ENCODE measurements at regions not wholly inside any gene's neighbourhood (a gene's known extent, or its start where the extent isn't known, plus 50 kb on each side); places are given as distances from the start of the nearest gene placed in this dataset.

DNA sequence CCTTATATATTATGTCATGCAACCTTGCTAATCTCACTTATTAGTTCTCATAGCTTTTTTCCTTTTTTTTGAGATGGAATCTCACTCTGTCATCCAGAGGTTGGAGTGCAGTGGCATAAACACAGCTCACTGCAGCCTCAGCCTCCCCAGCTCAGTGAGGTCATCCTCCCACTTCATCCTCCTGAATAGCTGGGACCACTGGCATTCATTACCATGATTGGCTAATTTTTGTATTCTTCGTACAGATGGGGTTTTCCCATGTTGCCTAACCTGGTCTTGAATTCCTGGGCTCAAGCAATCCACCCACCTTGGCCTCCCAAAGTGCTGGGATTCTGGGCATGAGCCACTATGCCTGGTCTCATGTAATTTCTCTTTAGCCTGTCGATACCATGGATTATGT lies 89.1 kb upstream of the TRIM24 start:
- TF ChIP-seq POLR2A (IDR thresholded peaks at IDR 0.05; ENCODE audit: low read depth), result no peak
- TF ChIP-seq POLR2AphosphoS5 (IDR thresholded peaks at IDR 0.05), result no peak
- TF ChIP-seq CTCF (IDR thresholded peaks at IDR 0.05), result no peak
- TF ChIP-seq EP300 (IDR thresholded peaks at IDR 0.05), result no peak

Data from esophagus muscularis mucosa (tissue), 4 donors.